Body of pancreas (tissue), 4 donors: ENCODE measurements at regions not wholly inside any gene's neighbourhood (a gene's known extent, or its start where the extent isn't known, plus 50 kb on each side); places are given as distances from the start of the nearest gene placed in this dataset.

Experiments used
- ATAC-seq: fragments of 150-250 bp; one replicate; pipeline ENCODE4 v1.9.1; 2016
- DNase-seq, 4 donors: peaks; one replicate each; pipeline ENCODE4 v3.0.0-alpha.2; 2019
- H3K27ac ChIP-seq, 4 donors: fragments of 200-600 bp; sonication (generic); 1 replicate in 3 of 4; 2 replicates in 1 of 4; pipeline versions ENCODE4 v1.5.1 to v1.6.1; 2016 to 2019; ENCODE audit warnings: mild to moderate bottlenecking in 1 of 4, mixed read lengths in 1 of 4, moderate library complexity in 1 of 4
- H3K27me3 ChIP-seq, 2 donors: fragments of 200-600 bp; sonication (generic); one replicate each; pipeline ENCODE4 v1.6.0; 2016; ENCODE audit warnings: mild to moderate bottlenecking in 1 of 2
- H3K36me3 ChIP-seq, 2 donors: fragments of 200-600 bp; sonication (generic); replicated peaks in 1 of 2; 2 replicates each; pipeline ENCODE4 v1.5.1; 2016; ENCODE audit warnings: low read depth in 2 of 2; ENCODE audit not compliant: insufficient read depth in 1 of 2
- H3K4me1 ChIP-seq: fragments of 200-600 bp; sonication (generic); one replicate; pipeline ENCODE4 v1.6.0; 2016
- H3K4me3 ChIP-seq, 2 donors: fragments of 200-600 bp; sonication (generic); 1 replicate in 1 of 2; 2 replicates in 1 of 2; pipeline ENCODE4 v1.5.1; 2016 to 2019
- H3K9me3 ChIP-seq, 3 donors: fragments of 200-600 bp; sonication (generic); 1 replicate in 2 of 3; 2 replicates in 1 of 3; pipeline ENCODE4 v1.5.1; 2016
- POLR2A ChIP-seq, 3 donors: fragments of 450-650 bp; IDR thresholded peaks; one replicate each; pipeline ENCODE4 v1.6.1; 2016; ENCODE audit warnings: antibody characterized with exemption in 3 of 3, mild to moderate bottlenecking in 2 of 3
- WGBS, 2 donors: methylation state at CpG; one replicate each; pipeline ENCODE4 v1.1.5; 2017; 5-methylcytosine and 5-hydroxymethylcytosine counted together
- intact Hi-C: fragments of 100-400 bp; cut with DNase I; formaldehyde crosslinking; loops from one replicate; pipeline ENCODE4 v1.15.1; 2023
- TF ChIP-seq, protein P1 (sequence below), 7 experiments: fragments of 450-650 bp in 4 of 7; fragments of 200-600 bp in 3 of 7; sonication (generic) in 3 of 7; IDR thresholded peaks; one replicate each; pipeline ENCODE4 v1.5.1; 2016 to 2019; ENCODE audit warnings: antibody characterized with exemption in 7 of 7

- Histone ChIP-seq H3K36me3 (no peaks in the 10 kb centered on the region), H3K4me1 (no peaks in the 10 kb centered on the region), H3K27me3 (no peaks in the 10 kb centered on the region), H3K9me3 (no peaks in the 10 kb centered on the region), H3K4me3 (no peak overlapping the region), H3K27ac (no peak overlapping the region)
- DNase-seq (no peak), ATAC-seq (no peak)
- 45 to 51% methylated on average over 9 of the region's 9 CpGs for whole genome bisulfite sequencing, 2 donors
- TF ChIP-seq POLR2A (IDR thresholded peaks at IDR 0.05), result no peak
- TF ChIP-seq, protein P1, sequence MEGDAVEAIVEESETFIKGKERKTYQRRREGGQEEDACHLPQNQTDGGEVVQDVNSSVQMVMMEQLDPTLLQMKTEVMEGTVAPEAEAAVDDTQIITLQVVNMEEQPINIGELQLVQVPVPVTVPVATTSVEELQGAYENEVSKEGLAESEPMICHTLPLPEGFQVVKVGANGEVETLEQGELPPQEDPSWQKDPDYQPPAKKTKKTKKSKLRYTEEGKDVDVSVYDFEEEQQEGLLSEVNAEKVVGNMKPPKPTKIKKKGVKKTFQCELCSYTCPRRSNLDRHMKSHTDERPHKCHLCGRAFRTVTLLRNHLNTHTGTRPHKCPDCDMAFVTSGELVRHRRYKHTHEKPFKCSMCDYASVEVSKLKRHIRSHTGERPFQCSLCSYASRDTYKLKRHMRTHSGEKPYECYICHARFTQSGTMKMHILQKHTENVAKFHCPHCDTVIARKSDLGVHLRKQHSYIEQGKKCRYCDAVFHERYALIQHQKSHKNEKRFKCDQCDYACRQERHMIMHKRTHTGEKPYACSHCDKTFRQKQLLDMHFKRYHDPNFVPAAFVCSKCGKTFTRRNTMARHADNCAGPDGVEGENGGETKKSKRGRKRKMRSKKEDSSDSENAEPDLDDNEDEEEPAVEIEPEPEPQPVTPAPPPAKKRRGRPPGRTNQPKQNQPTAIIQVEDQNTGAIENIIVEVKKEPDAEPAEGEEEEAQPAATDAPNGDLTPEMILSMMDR (IDR thresholded peaks at IDR 0.05), result no peak
- intact Hi-C loops, result no loop called here
Observed at GRCh38 chr16:86379505-86379846, 130.9 kb upstream of the FOXF1 start.

GRCh38 chr16:86380030-86380429 lies 130.3 kb upstream of the FOXF1 start:
- no peaks in the 10 kb centered on the region for H3K4me1 ChIP-seq
- TF ChIP-seq POLR2A (IDR thresholded peaks at IDR 0.05), result no peak
- TF ChIP-seq, protein P1 (IDR thresholded peaks at IDR 0.05), result no peak
- no peaks in the 10 kb centered on the region for H3K27me3 ChIP-seq
- H3K36me3 ChIP-seq, result no peaks in the 10 kb centered on the region
- no peaks in the 10 kb centered on the region for H3K9me3 ChIP-seq
- no peak for DNase-seq
- no peak overlapping the region for H3K27ac ChIP-seq
- 66 to 70% methylated on average over 5 to 9 of the region's 9 CpGs for WGBS, 2 donors
- intact Hi-C loops, result no loop called here
- H3K4me3 ChIP-seq, result no peak overlapping the region
- ATAC-seq, result no peak

DNA sequence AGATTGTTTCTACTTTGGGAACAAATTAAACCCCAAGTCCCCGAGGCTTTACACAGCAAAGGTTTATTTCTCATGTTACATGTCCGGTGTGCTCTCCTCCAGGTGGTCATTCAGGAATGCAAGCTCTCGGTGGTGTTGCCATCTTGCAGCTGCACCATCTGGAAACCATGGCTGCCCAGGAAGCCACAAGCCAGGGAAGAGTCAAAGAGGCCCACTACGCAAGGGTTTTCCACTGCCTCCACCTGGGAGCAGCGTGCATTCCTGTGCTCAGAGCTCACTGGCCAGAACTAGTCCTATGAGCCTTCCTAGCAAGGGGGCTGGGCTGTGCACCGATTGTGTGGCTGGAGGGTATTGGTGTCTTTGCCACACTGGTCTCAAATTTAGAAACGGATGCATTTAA lies 128.8 kb upstream of the FOXF1 start:
- no peaks in the 10 kb centered on the region for H3K36me3 ChIP-seq
- intact Hi-C loops, result no loop called here
- H3K4me3 ChIP-seq, result no peak overlapping the region
- H3K4me1 ChIP-seq, result no peaks in the 10 kb centered on the region
- 64 to 78% methylated on average over 6 to 7 of the region's 7 CpGs for WGBS, 2 donors
- TF ChIP-seq POLR2A (IDR thresholded peaks at IDR 0.05), result no peak
- TF ChIP-seq, protein P1 (IDR thresholded peaks at IDR 0.05), result no peak
- ATAC-seq (no peak), DNase-seq (no peak)
- H3K27me3 ChIP-seq, result no peaks in the 10 kb centered on the region
- H3K9me3 ChIP-seq, result no peaks in the 10 kb centered on the region
- no peak overlapping the region for H3K27ac ChIP-seq

DNA sequence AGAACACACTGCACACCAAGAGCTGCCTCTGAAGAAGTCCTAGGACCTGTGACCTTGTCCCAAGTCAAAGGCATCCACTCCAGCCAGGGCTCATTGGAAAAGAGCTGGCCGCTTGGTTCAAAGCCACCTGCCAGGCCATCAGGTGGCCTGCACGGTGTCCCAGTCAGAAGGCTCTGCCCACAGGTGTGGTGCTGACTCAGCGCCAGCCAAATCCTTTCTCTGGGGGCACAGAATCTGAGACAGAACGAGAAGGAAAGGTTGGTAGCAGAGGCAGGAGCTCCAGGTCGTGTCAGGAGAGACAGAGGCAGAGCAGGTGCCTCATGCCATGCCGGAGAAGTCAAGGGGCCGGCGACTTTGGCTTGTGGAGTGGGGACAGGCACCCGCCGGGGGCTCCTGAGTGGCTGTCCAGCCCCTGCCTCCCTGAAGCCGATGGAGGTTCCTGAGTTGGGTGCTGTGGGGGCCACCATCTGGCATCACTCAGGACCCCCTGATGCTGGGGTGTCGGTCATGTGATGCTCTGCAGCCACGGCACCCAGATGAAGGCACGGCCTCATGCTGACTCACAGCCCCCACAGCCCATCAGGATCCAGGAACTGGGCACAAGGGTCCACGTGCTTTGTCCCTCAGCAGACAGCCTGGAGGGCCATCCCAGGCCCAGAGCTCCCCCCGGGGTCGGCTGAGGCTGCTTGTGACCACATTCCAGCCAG lies 128.1 kb upstream of the FOXF1 start:
- ATAC-seq (no peak), DNase-seq (no peak)
- no peaks in the 10 kb centered on the region for H3K4me1 ChIP-seq
- TF ChIP-seq, protein P1 (IDR thresholded peaks at IDR 0.05), result no peak
- TF ChIP-seq POLR2A (IDR thresholded peaks at IDR 0.05), result no peak
- no peak overlapping the region for H3K4me3 ChIP-seq
- 61 to 65% methylated on average over 14 to 17 of the region's 17 CpGs for WGBS, 2 donors
- H3K36me3 ChIP-seq, result no peaks in the 10 kb centered on the region
- no peaks in the 10 kb centered on the region for H3K9me3 ChIP-seq
- no peak overlapping the region for H3K27ac ChIP-seq
- no peaks in the 10 kb centered on the region for H3K27me3 ChIP-seq
- intact Hi-C loops, result no loop called here

GRCh38 chr16:86382774-86383407 lies 127.4 kb upstream of the FOXF1 start:
- no peak for DNase-seq
- no peaks in the 10 kb centered on the region for H3K27me3 ChIP-seq
- H3K9me3 ChIP-seq, result no peaks in the 10 kb centered on the region
- no peaks in the 10 kb centered on the region for H3K36me3 ChIP-seq
- no peak overlapping the region for H3K4me3 ChIP-seq
- intact Hi-C loops, result no loop called here
- no peak for ATAC-seq
- TF ChIP-seq, protein P1 (IDR thresholded peaks at IDR 0.05), result no peak
- no peak for TF ChIP-seq POLR2A (IDR thresholded peaks at IDR 0.05)
- no peaks in the 10 kb centered on the region for H3K4me1 ChIP-seq
- WGBS, 2 donors, result 63 to 67% methylated on average over 15 of the region's 15 CpGs
- no peak overlapping the region for H3K27ac ChIP-seq
